ENCODE measurements at regions not wholly inside any gene's neighbourhood (a gene's known extent, or its start where the extent isn't known, plus 50 kb on each side); places are given as distances from the start of the nearest gene placed in this dataset.

GRCh38 chr3:35549690-35550089 lies 89.6 kb upstream of the ARPP21 start:
- TF ChIP-seq CTCF (IDR thresholded peaks at IDR 0.05; ENCODE audit: low read length, missing control alignments), result no peak
- DNase-seq (ENCODE audit: low read depth), result peak; percentile 13
- H3K4me3 ChIP-seq (replicated peaks; ENCODE audit: low read depth, low read length), result no peak overlapping the region

- no peak for DNase-seq (ENCODE audit: low read depth)
- H3K4me3 ChIP-seq (replicated peaks; ENCODE audit: low read depth, low read length), result no peak overlapping the region
- no peak for TF ChIP-seq CTCF (IDR thresholded peaks at IDR 0.05; ENCODE audit: low read length, missing control alignments)
These were observed 77.2 kb upstream of the ARPP21 start for GRCh38 chr3:35562141-35562540.

- no peak overlapping the region for H3K4me3 ChIP-seq (replicated peaks; ENCODE audit: low read depth, low read length)
- no peak for TF ChIP-seq CTCF (IDR thresholded peaks at IDR 0.05; ENCODE audit: low read length, missing control alignments)
- DNase-seq (ENCODE audit: low read depth), result no peak
These were observed 74.3 kb upstream of the ARPP21 start for GRCh38 chr3:35565048-35565447.

Data from fibroblast of pulmonary artery (primary cell).